ENCODE measurements at regions not wholly inside any gene's neighbourhood (a gene's known extent, or its start where the extent isn't known, plus 50 kb on each side); places are given as distances from the start of the nearest gene placed in this dataset.
"Not testable (repeated sequence)": the region's sequence is repeated elsewhere in the genome, so short reads cannot be mapped to it uniquely, and the experiment has no call there.

DNA sequence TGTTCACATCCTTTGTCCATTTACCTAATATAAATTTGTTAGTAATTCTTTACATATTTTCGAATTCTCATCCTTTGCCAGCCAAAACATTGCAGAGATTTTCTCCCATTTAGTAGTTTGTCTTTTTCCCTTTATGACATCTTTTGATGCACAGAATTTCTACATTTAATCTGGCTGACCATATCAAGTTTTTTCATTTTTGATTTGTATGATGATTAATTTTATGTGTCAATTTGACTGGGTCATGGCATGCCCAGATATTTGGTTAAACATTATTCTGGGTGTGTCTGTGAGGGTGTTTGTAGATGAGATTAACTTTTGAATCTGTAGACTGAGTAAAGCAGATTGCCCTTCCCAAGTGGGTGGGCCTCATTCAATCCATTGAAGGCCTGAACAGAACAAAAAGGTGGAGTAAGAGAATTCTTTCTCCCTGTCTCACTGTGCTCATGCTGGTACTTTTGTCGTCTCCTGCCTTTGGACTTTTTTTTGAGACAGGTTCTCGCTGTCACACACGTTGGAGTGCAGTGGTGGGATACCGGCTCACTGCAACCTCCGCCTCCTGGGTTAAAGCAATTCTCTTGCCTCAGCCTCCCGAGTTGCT lies 72.1 kb upstream of the EPB41L1 start:
- no peaks in the 10 kb centered on the region for H3K9me3 ChIP-seq (ENCODE audit: control extremely low read depth in 1 of 3, control insufficient read depth in 2 of 3, insufficient read depth in 1 of 3, low read length in 2 of 3)
- CTCF ChIA-PET: no interaction called here

DNA sequence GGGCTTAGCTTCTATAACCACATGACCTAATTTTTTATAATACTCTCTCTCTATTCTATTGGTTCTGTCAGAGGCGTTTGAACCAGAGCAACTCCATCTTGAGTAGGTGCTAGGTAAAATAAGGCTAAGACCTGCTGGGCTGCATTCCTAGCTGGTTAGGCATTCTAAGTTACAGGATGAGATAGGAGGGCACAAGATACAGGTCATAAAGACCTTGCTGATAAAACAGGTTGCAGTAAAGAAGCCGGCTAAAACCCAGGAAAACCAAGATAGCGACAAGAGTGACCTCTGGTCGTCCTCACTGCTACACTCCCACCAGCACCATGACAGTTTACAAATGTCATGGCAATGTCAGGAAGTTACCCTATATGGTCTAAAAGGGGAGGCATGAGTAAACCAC lies 71.3 kb upstream of the EPB41L1 start:
- 100% methylated on average over 1 of the region's 4 CpGs for WGBS (ENCODE audit: insufficient coverage)
- H3K4me1 Mint-ChIP-seq; POLR2A ChIA-PET; H3K79me2 ChIP-seq (ENCODE audit: control insufficient read depth, insufficient read depth, low read length); H3K9me3 ChIP-seq (ENCODE audit: control extremely low read depth in 1 of 3, control insufficient read depth in 2 of 3, insufficient read depth in 1 of 3, low read length in 2 of 3); ATAC-seq (ENCODE audit: low read depth); H3K36me3 ChIP-seq (replicated peaks in 1 of 2; ENCODE audit: control extremely low read depth in 1 of 2, control insufficient read depth in 1 of 2, extremely low read depth in 1 of 2, insufficient read depth in 2 of 2, low read length in 1 of 2); intact Hi-C loops (cut with micrococcal nuclease); DNase-seq; CTCF ChIA-PET; H4K20me1 ChIP-seq (ENCODE audit: control insufficient read depth, insufficient read depth, low read length, poor library complexity, severe bottlenecking); H3K9ac ChIP-seq (ENCODE audit: low read length); H3K27ac ChIP-seq (ENCODE audit: low read length in 2 of 2); H3K4me1 ChIP-seq (ENCODE audit: control insufficient read depth in 2 of 2, insufficient read depth in 2 of 2, low read length in 2 of 2); H2AFZ ChIP-seq (ENCODE audit: insufficient read depth, low read depth, low read length, poor library complexity, severe bottlenecking); H3K9me3 Mint-ChIP-seq (ENCODE audit: insufficient read depth); H3K27ac Mint-ChIP-seq; H3K4me3 ChIP-seq (ENCODE audit: control extremely low read depth in 1 of 5, extremely low read depth in 1 of 5, insufficient read depth in 1 of 5, low read depth in 2 of 5, low read length in 4 of 5); H3K4me3 Mint-ChIP-seq; H3K4me2 ChIP-seq (replicated peaks; ENCODE audit: low read depth, low read length, poor library complexity, severe bottlenecking): not testable (repeated sequence)
- H3K27me3 Mint-ChIP-seq: peaks cover 29% of the 10 kb centered on the region
- H3K27me3 ChIP-seq (replicated peaks in 1 of 4; ENCODE audit: control extremely low read depth in 1 of 4, control insufficient read depth in 3 of 4, insufficient read depth in 4 of 4, low read length in 3 of 4): peaks cover 0 to 15% (median 3%) of the 10 kb centered on the region in 4 experiments

More for the DNA sequence above, 72.1 kb upstream of the EPB41L1 start:
- Mint-ChIP-seq H3K9me3 (ENCODE audit: insufficient read depth) (peaks cover 2% of the 10 kb centered on the region), H3K27me3 (peaks cover 30% of the 10 kb centered on the region), H3K4me1 (peaks cover 5% of the 10 kb centered on the region), H3K27ac (no peak overlapping the region), H3K4me3 (no peak overlapping the region)
- TF ChIP-seq EZH2 (IDR thresholded peaks at IDR 0.05; ENCODE audit: borderline replicate concordance, insufficient read depth, low read depth, low read length, poor library complexity, severe bottlenecking) (no peak), CTCF (IDR thresholded peaks at IDR 0.05) (no peak)
- Histone ChIP-seq H3K4me3 (ENCODE audit: control extremely low read depth in 1 of 5, extremely low read depth in 1 of 5, insufficient read depth in 1 of 5, low read depth in 2 of 5, low read length in 4 of 5) (no peak overlapping the region), H4K20me1 (ENCODE audit: control insufficient read depth, insufficient read depth, low read length, poor library complexity, severe bottlenecking) (no peaks in the 10 kb centered on the region), H3K79me2 (ENCODE audit: control insufficient read depth, insufficient read depth, low read length) (no peaks in the 10 kb centered on the region), H3K27ac (ENCODE audit: low read length in 2 of 2) (no peak overlapping the region), H2AFZ (ENCODE audit: insufficient read depth, low read depth, low read length, poor library complexity, severe bottlenecking) (no peak overlapping the region), H3K27me3 (replicated peaks in 1 of 4; ENCODE audit: control extremely low read depth in 1 of 4, control insufficient read depth in 3 of 4, insufficient read depth in 4 of 4, low read length in 3 of 4) (peaks cover 0 to 15% (median 3%) of the 10 kb centered on the region in 4 experiments), H3K4me1 (ENCODE audit: control insufficient read depth in 2 of 2, insufficient read depth in 2 of 2, low read length in 2 of 2) (peaks cover 0 to 6% of the 10 kb centered on the region in 2 donors), H3K4me2 (replicated peaks; ENCODE audit: low read depth, low read length, poor library complexity, severe bottlenecking) (no peak overlapping the region), H3K36me3 (replicated peaks in 1 of 2; ENCODE audit: control extremely low read depth in 1 of 2, control insufficient read depth in 1 of 2, extremely low read depth in 1 of 2, insufficient read depth in 2 of 2, low read length in 1 of 2) (no peaks in the 10 kb centered on the region), H3K9ac (ENCODE audit: low read length) (no peak overlapping the region)
- DNase-seq (no peak), ATAC-seq (ENCODE audit: low read depth) (no peak)
- intact Hi-C loops (cut with micrococcal nuclease): no loop called here
- WGBS (ENCODE audit: insufficient coverage): 98% methylated on average over 4 of the region's 7 CpGs
- POLR2A ChIA-PET: no interaction called here
